GM19238 (cell line): ENCODE measurements at regions not wholly inside any gene's neighbourhood (a gene's known extent, or its start where the extent isn't known, plus 50 kb on each side); places are given as distances from the start of the nearest gene placed in this dataset.
"Not testable (repeated sequence)": the region's sequence is repeated elsewhere in the genome, so short reads cannot be mapped to it uniquely, and the experiment has no call there.

Source experiments
- DNase-seq: peaks from one replicate; pipeline ENCODE4 v3.0.0; 2011; ENCODE audit warnings: low spot score; ENCODE audit not compliant: insufficient read length

DNA sequence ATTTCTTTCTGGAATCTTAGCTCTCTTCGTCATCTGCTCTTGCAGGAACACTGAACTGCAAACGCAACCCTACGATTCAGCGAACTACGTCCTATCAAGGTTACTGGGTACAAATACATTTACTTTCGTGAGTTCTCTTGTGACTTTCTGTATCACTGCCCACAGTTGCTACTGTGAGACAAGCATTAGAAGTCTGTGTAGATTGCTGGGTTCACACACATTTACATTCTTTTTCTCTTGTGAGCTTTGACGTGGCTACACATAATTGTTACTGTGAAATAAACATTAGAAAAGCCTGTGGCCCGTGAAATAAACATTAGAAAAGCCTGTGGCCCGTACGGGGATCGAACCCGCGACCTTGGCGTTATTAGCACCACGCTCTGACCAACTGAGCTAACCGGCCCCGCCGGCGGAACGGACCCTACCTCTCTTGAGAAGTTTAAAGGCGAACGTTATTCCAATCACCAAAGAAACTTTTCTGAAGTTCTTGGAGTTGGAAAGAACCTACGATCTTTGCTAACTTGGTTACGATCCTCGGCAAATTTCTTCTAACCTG is 61.2 kb upstream of the ZNF322 start:
- not testable (repeated sequence) for DNase-seq

DNA sequence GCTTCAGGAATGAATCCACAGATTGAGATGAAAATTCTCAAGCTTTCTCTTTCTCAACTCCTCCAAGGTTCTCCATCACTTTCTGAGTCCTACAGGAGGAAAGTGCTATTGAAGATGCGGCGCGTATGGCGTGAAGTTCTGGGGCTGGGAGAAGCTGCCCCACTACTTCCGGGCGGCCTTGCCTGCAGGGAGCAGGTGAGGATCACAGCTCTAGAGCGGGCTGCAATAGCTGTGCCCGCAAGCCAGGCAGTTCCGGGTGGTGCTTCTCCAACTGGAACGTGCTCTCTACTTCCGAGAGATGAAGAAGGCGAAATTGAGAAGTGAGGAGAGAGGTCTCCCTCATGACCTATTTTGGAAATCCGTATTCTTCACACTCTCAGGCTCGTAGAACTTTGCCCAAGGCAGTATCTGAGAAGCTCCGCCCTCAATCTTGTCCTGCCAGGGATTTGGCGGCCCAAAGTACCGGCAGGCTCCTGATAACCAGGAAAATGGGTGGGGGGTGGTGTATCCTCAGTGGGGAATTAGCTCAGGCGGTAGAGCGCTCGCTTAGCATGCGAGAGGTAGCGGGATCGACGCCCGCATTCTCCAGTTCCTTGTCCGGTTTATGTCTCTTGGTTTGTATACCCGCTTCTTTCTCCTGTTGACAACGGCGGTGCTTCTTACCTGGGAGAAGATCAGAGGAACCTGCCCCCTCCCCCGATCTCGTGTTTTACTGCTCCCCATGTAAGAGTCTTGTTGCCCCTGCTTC is 70.6 kb upstream of the ZNF322 start:
- DNase-seq: not testable (repeated sequence)

DNA sequence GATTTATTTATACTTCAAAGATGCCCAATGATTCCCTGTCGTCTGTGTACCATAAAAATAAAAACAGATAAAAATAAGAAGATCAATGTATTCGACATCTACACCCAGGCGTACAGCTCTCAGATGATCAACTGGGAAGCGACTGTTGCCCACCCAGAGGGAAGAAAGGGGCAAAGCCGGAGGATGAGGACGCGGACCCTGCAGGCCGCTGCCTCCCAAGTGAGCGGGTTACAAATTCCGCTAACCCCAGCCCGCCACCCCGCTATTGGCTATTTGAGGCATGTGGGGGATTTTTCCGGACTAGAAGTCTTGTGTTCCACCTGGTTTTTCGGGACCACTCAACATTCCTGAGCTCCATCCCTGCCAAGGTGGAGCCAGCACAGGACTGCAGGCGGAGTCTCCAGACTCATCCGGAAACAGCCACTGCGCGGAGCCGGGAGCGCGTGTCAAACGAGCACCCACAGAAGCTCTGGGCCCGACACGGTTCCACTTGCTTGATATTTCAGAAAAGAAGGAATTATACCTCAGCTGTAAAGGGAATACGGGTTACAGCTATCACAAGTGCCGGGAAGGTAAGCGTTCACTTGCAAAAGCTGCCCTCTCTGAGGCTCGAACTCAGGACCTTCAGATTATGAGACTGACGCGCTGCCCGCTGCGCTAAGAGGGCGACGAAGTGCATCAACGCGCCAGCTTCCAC is 75.4 kb upstream of the ZNF322 start:
- not testable (repeated sequence) for DNase-seq

DNA sequence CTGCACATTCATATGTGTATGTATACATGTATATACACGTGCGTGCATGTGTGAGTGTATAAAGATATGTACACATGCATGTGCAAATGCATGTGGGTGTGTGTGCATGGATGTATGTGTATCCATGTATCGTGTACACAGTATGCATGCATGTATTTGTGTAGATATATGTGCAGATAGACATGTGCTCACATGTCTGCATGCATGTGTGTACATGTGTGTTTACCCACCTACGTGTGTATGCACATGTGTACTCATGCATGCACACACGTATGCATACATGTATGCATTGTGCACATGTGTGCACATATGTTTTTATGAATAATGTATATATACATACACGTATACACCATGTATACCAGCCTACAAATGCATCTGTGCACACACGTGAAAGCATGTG is 80.3 kb upstream of the ZNF322 start:
- DNase-seq: no peak

DNA sequence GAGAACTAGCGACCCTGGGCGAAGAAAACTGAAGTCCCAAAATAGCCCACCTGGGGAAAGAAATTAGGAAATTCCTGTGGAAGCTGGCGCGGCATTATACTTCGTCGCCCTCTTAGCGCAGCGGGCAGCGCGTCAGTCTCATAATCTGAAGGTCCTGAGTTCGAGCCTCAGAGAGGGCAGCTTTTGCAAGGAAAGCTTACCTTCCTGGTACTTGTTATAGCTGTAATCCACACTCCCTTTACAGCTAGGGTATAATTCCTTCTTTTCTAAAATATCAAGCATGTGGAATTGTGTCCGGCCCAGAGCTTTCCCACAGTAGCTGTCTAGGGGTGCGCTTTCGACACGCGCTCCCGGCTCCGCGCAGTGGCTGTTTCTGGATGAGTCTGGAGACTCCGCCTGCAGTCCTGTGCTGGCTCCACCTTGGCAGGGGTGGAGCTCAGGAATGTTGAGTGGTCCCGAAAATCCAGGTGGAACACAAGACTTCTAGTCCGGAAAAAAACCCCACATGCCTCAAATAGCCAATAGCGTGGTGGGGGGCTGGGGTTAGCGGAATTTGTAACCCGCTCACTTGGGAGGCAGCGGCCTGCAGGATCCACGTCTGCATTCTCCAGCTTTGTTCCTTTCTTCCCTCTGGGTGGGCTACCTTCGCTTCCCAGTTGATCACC is 83.7 kb upstream of the ZNF322 start:
- DNase-seq: no peak

DNA sequence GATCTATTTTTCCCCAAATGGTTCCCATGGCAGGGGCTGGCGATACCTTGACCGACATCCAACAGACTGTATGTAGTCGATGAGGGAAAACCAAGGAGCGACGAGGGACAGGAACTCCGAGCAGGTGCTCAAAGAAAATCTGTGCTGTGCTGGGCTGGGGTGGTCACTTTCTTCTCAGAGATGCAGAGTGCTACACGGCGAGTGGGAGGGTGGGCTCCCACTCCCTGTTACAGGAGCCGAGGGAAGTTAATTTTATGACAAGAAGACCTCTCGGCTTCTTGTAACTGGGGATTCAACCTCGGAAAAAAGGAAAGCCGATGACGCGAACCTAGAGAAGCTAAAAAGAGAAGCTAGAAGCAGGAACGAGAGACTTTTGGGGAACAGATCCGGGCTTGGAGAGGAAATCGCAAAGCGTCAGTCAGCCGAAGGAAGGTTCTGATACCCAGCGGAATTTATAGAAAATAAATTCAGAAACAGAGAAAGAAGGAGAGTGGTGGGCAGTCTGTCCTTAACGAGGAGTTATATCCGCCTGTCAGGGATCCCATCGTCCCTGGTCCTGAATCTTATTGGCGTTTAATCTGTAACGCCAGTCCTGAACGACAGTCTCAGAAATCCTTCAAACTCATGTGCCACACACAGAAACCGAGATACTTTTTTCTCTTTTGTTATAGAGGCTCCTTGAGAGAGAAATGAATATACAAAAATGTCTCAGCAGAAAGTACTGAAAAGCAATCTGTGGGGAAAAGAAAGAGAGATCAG is 84.6 kb upstream of the ZNF322 start:
- no peak for DNase-seq

DNA sequence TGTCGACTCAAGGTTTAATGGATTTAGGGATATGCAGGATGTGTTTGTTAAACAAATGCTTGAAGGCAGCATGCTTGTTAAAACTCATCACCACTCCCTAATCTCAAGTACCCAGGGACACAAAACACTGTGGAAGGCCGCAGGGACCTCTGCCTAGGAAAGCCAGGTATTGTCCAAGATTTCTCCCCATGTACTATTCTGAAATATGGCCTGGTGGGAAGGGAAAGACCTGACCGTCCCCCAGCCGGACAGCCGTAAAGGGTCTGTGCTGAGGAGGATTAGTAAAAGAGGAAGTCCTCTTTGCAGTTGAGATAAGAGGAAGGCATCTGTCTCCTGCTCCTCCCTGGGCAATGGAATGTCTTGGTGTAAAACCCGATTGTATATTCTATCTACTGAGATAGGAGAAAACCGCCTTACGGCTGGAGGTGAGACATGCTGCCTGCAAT is 85.3 kb upstream of the ZNF322 start:
- not testable (repeated sequence) for DNase-seq

DNA sequence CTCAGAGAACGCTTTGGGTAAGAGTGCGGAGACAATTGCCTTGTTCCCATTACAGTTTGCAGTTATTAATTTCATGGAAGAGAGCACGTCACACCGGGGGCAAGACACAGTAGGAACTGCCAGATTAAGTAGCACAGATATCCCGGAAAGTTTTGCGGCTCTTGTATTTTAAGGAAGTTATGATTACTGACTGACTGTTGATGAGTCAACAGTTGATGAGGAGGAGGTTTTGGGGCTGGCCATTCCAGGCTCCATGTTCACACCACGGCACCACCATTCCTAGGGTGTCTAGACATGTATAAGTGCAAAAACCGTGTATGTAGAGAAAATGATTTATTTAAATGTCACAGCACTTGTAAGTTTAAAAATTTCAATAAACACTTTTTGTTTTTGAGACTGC is 86.4 kb upstream of the ZNF322 start:
- not testable (repeated sequence) for DNase-seq

DNA sequence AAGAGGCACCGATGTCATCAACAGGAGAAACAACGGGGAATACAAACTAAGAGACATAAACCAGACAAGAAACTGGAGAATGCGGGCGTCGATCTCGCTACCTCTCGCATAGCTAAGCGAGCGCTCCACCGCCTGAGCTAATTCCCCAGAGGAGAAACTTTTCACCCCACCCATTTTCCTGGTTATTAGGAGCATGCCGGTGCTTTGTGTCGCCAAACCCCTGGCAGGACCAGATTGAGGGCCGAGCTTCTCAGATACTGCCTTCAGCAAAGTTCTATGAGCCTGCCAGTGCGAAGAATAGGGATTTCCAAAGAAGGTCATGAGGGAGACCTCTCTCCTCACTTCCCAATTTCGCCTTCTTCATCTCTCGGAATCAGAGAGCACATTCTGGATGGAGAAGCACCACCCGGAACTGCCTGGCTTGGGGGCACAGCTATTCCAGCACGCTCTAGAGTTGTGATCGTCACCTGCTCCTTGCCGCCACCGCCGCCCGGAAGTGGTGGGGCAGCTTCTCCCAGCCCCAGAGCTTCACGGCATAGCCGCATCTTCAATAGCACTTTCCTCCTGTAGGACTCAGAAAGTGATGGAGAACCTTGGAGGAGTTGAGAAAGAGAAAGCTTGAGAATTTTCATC is 89.7 kb upstream of the ZNF322 start:
- not testable (repeated sequence) for DNase-seq

DNA sequence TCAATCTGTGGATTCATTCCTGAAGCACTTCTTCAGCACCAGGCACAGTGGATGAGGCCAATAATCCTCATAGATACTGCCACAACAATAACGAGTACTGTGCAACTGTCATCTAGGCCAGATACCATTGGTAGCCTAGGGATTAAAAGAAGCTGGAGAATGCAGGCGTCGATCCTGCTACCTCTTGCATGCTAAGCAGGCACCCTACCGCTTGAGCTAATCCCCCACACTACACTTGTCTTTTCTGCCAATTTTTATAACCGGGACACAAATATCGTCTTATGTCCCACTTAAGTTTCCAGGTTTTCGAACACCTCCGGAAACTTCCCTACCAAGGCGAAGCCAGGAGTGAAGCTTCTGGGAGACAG is 90.2 kb upstream of the ZNF322 start:
- not testable (repeated sequence) for DNase-seq

DNA sequence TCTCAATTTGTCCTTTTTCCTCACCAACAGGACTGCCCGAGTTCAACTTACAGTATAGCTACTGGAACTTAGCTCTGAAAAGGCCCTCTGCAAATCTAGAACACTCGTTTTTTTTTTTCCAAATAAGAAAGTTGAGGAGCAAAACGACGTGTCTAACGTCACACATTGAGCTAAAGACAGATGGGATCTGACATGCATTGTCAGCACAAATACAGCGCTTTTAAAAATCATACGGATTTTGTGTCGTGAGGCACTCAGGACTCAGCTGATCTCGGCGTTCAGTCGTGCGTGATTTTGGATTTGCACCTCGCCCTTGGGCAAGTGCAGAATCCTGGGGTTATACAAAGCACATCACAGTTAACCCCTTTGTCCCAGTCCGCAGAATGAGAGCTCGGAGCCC is 94.7 kb upstream of the ZNF322 start:
- no peak for DNase-seq

DNA sequence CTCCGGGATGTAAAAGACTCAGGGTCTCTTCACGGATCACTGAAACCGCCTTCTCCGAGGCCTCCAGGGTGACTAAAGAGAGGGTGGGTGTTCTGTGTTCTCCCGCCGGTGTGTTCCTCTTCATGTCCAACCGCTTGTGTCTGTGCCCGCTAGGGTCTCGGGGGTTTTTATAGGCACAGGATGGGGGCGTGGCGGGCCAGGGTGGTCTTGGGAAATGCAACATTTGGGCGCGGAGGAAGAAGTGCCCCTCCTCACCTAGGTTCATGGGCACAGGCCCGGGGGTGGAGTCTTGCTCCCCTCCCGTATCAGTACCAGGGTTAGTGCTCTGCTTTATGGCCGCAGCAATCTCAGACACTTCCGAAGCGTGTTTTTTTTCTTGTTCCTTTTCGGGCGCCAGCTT is 95.3 kb upstream of the ZNF322 start:
- DNase-seq: not testable (repeated sequence)

DNA sequence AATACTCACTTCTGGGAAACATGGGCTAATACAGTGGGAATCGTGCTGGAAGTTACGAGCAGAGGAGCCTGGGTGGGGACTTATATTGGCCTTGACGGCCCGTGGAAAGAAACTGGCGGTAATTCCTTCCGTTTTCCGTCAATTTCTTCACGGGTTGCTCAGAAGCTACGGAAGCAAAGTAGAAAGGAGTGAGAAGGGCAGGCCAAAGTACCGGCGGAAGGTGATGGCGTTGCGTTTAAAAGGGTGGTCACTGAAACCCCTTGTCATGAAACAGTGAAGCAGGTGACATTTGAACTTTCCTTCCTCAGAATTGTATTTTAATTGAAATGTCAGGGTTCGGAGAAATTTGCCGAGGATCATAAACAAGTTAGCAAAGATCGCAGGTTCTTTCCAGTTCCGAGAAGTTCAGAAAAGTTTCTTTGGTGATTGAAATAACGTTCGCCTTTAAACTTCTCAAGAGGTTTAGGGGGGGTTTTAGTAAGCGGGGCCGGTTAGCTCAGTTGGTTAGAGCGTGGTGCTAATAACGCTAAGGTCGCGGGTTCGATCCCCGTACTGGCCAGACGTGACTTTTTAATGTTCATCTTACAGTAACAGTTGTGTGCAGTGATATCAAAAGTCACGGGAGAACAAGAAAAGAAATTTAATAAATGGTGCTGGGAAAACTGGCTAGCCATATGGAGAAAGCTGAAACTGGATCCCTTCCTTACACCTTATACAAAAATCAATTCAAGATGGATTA is 96.7 kb upstream of the ZNF322 start:
- DNase-seq: not testable (repeated sequence)

DNA sequence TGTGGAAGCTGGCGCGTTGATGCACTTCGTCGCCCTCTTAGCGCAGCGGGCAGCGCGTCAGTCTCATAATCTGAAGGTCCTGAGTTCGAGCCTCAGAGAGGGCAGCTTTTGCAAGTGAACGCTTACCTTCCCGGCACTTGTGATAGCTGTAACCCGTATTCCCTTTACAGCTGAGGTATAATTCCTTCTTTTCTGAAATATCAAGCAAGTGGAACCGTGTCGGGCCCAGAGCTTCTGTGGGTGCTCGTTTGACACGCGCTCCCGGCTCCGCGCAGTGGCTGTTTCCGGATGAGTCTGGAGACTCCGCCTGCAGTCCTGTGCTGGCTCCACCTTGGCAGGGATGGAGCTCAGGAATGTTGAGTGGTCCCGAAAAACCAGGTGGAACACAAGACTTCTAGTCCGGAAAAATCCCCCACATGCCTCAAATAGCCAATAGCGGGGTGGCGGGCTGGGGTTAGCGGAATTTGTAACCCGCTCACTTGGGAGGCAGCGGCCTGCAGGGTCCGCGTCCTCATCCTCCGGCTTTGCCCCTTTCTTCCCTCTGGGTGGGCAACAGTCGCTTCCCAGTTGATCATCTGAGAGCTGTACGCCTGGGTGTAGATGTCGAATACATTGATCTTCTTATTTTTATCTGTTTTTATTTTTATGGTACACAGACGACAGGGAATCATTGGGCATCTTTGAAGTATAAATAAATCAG is 106.8 kb upstream of the ZNF322 start:
- not testable (repeated sequence) for DNase-seq

DNA sequence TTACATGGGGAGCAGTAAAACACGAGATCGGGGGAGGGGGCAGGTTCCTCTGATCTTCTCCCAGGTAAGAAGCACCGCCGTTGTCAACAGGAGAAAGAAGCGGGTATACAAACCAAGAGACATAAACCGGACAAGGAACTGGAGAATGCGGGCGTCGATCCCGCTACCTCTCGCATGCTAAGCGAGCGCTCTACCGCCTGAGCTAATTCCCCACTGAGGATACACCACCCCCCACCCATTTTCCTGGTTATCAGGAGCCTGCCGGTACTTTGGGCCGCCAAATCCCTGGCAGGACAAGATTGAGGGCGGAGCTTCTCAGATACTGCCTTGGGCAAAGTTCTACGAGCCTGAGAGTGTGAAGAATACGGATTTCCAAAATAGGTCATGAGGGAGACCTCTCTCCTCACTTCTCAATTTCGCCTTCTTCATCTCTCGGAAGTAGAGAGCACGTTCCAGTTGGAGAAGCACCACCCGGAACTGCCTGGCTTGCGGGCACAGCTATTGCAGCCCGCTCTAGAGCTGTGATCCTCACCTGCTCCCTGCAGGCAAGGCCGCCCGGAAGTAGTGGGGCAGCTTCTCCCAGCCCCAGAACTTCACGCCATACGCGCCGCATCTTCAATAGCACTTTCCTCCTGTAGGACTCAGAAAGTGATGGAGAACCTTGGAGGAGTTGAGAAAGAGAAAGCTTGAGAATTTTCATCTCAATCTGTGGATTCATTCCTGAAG is 111.6 kb upstream of the ZNF322 start:
- DNase-seq: not testable (repeated sequence)

DNA sequence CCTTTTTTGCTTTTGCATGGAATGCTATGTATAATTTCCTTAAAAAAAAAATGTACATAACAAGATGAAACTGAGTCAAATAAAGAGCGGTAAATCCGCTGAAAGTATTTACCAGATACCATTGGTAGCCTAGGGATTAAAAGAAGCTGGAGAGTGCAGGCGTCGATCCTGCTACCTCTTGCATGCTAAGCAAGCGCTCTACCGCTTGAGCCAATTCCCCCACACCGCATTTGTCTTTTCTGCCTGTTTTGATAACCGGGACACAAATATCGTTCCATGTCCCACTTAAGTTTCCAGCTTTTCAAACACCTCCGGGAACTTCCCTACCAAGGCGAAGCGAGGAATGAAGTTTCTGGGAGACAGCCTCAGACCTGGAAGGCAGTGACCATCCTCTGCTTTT is 113.9 kb upstream of the ZNF322 start:
- not testable (repeated sequence) for DNase-seq

DNA sequence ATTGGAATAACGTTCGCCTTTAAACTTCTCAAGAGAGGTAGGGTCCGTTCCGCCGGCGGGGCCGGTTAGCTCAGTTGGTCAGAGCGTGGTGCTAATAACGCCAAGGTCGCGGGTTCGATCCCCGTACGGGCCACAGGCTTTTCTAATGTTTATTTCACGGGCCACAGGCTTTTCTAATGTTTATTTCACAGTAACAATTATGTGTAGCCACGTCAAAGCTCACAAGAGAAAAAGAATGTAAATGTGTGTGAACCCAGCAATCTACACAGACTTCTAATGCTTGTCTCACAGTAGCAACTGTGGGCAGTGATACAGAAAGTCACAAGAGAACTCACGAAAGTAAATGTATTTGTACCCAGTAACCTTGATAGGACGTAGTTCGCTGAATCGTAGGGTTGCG is 121.0 kb upstream of the ZNF322 start:
- not testable (repeated sequence) for DNase-seq

DNA sequence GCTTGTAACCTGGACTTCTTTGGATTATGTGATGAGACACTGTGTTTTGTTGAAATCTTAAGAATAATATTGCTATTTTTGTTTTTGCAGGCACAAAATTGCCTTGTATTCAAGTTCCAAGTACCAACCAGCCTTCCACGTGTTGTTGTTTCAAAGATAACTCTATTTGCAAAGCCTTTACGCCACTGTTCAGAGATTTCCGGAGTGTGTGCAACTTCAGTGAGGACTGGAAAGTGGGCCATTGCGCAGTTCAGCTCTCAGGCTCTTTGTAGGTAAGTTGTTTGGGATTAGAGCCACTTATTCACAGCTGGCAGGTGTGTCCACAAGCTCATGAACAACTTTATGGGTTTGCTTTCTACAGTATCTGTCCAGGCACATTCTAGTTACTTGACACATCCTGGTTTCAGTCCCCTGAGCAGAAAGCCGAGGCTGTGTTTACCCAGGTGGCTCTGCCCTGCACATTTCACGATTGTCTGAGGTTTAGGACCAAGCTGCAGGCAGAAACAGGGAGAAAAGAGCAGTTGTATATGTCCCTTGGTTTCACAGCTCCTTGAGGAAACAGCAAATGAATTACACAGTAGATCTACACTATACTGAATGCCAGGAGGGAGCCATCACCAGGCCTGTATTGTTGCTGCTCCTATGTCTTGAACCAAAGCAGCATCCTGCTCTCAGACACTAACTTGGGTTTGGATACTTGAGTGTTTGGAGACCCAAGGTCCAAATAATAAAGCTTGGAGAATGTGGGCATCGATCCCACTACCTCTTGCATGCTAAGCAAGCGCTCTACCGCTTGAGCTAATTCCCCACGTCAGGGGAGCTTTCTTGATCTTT is 136.1 kb upstream of the ZNF322 start:
- not testable (repeated sequence) for DNase-seq
